Osteocyte (in vitro differentiated cells): ENCODE measurements at regions not wholly inside any gene's neighbourhood (a gene's known extent, or its start where the extent isn't known, plus 50 kb on each side); places are given as distances from the start of the nearest gene placed in this dataset.

ENCODE experiments used
- DNase-seq: peaks from one replicate; pipeline ENCODE4 v3.0.0; 2021; ENCODE audit warnings: mixed read lengths; ENCODE audit not compliant: unreplicated experiment; ENCODE audit errors: extremely low spot score
- H3K27ac Mint-ChIP-seq: one replicate; pipeline ENCODE4 v1.8.0; 2021; ENCODE audit warnings: mild to moderate bottlenecking, mixed read lengths; ENCODE audit not compliant: unreplicated experiment
- H3K27me3 Mint-ChIP-seq: one replicate; pipeline ENCODE4 v1.8.0; 2021; ENCODE audit warnings: mixed read lengths; ENCODE audit not compliant: unreplicated experiment
- H3K36me3 Mint-ChIP-seq: one replicate; pipeline ENCODE4 v1.8.0; 2021; ENCODE audit warnings: mixed read lengths; ENCODE audit not compliant: unreplicated experiment
- H3K4me1 Mint-ChIP-seq: one replicate; pipeline ENCODE4 v1.8.0; 2021; ENCODE audit warnings: mixed read lengths; ENCODE audit not compliant: unreplicated experiment
- H3K4me3 Mint-ChIP-seq: one replicate; pipeline ENCODE4 v1.8.0; 2021; ENCODE audit warnings: mild to moderate bottlenecking, moderate library complexity, mixed read lengths; ENCODE audit not compliant: unreplicated experiment
- H3K9me3 Mint-ChIP-seq: one replicate; pipeline ENCODE4 v1.8.0; 2021; ENCODE audit warnings: mixed read lengths; ENCODE audit not compliant: unreplicated experiment
- TF ChIP-seq, protein P1 (sequence below): fragments of 200-600 bp; sonication (generic); IDR thresholded peaks from 2 replicates; pipeline ENCODE4 v1.5.0; 2021; ENCODE audit warnings: antibody characterized with exemption, mild to moderate bottlenecking, moderate library complexity

DNA sequence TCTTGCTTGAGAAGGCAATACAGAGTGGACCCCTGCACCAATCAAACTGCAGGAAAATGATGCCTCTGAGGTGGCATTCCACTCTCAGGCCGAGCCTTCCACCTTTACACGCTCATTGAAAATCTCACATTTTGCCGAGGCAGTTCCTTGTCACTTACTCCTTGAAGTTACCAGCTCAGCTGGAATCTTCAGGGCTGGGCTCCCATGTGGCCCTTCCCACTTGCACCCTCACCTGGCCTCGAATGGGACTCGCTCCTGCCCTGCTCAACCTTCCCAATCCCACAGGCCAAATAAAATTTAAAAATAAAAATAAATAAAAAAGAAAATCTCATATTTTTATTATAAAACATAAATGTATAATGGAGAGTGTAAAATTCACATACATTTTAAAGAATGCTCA is 790.7 kb upstream of the COBL start:
- DNase-seq = no peak
- TF ChIP-seq, protein P1, sequence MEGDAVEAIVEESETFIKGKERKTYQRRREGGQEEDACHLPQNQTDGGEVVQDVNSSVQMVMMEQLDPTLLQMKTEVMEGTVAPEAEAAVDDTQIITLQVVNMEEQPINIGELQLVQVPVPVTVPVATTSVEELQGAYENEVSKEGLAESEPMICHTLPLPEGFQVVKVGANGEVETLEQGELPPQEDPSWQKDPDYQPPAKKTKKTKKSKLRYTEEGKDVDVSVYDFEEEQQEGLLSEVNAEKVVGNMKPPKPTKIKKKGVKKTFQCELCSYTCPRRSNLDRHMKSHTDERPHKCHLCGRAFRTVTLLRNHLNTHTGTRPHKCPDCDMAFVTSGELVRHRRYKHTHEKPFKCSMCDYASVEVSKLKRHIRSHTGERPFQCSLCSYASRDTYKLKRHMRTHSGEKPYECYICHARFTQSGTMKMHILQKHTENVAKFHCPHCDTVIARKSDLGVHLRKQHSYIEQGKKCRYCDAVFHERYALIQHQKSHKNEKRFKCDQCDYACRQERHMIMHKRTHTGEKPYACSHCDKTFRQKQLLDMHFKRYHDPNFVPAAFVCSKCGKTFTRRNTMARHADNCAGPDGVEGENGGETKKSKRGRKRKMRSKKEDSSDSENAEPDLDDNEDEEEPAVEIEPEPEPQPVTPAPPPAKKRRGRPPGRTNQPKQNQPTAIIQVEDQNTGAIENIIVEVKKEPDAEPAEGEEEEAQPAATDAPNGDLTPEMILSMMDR = no peak
- Mint-ChIP-seq H3K9me3 (peaks cover 27% of the 10 kb centered on the region), H3K27me3 (no peaks in the 10 kb centered on the region), H3K36me3 (no peaks in the 10 kb centered on the region), H3K4me3 (no peak overlapping the region), H3K27ac (no peak overlapping the region), H3K4me1 (no peaks in the 10 kb centered on the region)

- DNase-seq = no peak
- Mint-ChIP-seq H3K27ac (no peak overlapping the region), H3K4me1 (no peaks in the 10 kb centered on the region), H3K36me3 (no peaks in the 10 kb centered on the region), H3K27me3 (no peaks in the 10 kb centered on the region), H3K4me3 (no peak overlapping the region), H3K9me3 (peaks cover 31% of the 10 kb centered on the region)
- TF ChIP-seq, protein P1 = no peak
Measured at GRCh38 chr7:52095861-52096260, 779.3 kb upstream of the COBL start.

DNA sequence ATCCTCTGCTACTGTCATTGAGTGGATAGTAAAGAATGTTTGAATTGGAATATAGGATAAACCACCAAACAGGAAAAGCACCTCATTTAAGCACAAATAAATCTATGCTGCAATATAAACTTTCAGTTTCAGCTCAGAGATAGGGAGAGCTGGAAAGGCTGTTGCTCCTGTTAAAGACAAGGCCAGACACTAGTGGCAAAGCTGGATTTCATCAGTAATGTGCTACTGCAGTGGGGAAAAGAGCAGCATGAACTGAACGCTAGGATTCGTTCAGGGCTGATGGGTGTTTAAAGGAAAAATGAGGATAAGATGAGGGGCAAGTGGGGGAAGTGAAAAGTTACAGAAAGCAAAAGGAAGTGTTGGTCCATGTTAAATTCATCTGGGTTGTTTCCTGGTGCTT is 775.4 kb upstream of the COBL start:
- no peaks in the 10 kb centered on the region for H3K36me3 Mint-ChIP-seq
- no peak for DNase-seq
- peaks cover 2% of the 10 kb centered on the region for H3K27me3 Mint-ChIP-seq
- peaks cover 14% of the 10 kb centered on the region for H3K9me3 Mint-ChIP-seq
- no peak overlapping the region for H3K27ac Mint-ChIP-seq
- no peaks in the 10 kb centered on the region for H3K4me1 Mint-ChIP-seq
- H3K4me3 Mint-ChIP-seq = no peak overlapping the region
- TF ChIP-seq, protein P1 = no peak

DNA sequence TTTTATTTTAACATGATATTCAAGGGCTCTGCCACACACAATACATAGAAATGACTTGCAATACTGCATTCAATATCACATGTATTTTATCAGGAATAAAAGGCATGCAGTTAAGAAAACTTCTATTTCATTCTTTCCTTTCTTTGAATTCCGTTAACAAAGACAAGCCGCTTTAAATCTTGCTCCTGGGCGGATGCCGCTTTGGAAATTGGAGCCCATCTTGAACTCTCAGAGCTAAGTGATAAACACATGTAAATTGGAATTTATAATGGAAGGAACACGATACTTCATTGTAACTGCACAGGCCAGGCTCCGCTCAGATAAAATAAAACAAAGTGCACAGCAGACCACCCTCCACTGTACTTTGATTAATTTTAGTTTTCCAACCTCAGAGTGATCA is 774.5 kb upstream of the COBL start:
- H3K36me3 Mint-ChIP-seq = no peaks in the 10 kb centered on the region
- no peaks in the 10 kb centered on the region for H3K4me1 Mint-ChIP-seq
- no peak overlapping the region for H3K27ac Mint-ChIP-seq
- TF ChIP-seq, protein P1 = no peak
- DNase-seq = no peak
- no peak overlapping the region for H3K4me3 Mint-ChIP-seq
- peaks cover 2% of the 10 kb centered on the region for H3K27me3 Mint-ChIP-seq
- peaks cover 14% of the 10 kb centered on the region for H3K9me3 Mint-ChIP-seq

- Mint-ChIP-seq H3K4me1 (no peaks in the 10 kb centered on the region), H3K27me3 (peaks cover 2% of the 10 kb centered on the region), H3K9me3 (peaks cover 6% of the 10 kb centered on the region), H3K27ac (no peak overlapping the region), H3K4me3 (no peak overlapping the region), H3K36me3 (no peaks in the 10 kb centered on the region)
- no peak for DNase-seq
- TF ChIP-seq, protein P1 = no peak
Measured at GRCh38 chr7:52088008-52088901, 771.6 kb upstream of the COBL start.
